ENCODE measurements at regions not wholly inside any gene's neighbourhood (a gene's known extent, or its start where the extent isn't known, plus 50 kb on each side); places are given as distances from the start of the nearest gene placed in this dataset.

- TF ChIP-seq EZH2 (IDR thresholded peaks at IDR 0.05) (no peak), POLR2AphosphoS5 (IDR thresholded peaks at IDR 0.05; ENCODE audit: borderline replicate concordance, low read depth, low read length) (no peak)
These were observed 578.0 kb downstream of the INSC start for GRCh38 chr11:15692739-15693138.

Data from SK-N-MC (cell line).